ENCODE measurements at regions not wholly inside any gene's neighbourhood (a gene's known extent, or its start where the extent isn't known, plus 50 kb on each side); places are given as distances from the start of the nearest gene placed in this dataset.

DNA sequence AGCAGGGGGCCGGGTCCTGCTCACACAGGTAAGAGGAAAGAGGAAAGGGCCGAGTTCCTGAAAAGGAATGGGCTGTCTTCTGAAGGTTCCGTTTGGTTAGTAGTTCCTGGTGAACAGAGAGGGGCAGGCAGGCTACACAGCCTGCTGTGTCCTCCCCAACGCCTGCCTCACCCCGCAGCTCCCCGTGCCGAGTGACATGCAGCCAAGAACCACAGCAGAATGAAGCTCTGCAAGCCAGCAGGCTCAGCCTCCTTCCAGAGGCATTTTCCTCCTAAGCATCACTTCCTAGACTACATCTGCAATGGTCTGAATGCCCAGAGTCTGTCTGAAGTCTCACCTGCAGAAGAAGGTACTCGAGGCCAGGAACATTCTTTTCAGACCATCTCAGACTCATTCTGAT lies 202.4 kb upstream of the TCERG1L start:
- H3K4me3 Mint-ChIP-seq: no peak overlapping the region
- Histone ChIP-seq H3K9me3 (ENCODE audit: control insufficient read depth, low read depth, low read length) (peaks cover 21% of the 10 kb centered on the region), H3K4me2 (ENCODE audit: insufficient read depth, insufficient read length, low read length) (no peak overlapping the region), H2BK20ac (ENCODE audit: low read depth, low read length, poor library complexity, severe bottlenecking) (no peak overlapping the region), H3K9ac (ENCODE audit: extremely low read depth, insufficient read length, low read length) (no peak overlapping the region), H3K27ac (ENCODE audit: insufficient read length, low read depth, low read length) (no peak overlapping the region), H3T11ph (ENCODE audit: low read length) (no peak overlapping the region), H2AK5ac (ENCODE audit: insufficient read length, low read length) (no peak overlapping the region), H3K18ac (ENCODE audit: insufficient read length, low read depth, low read length) (peak overlapping the region; percentile 7), H4K20me1 (ENCODE audit: control insufficient read depth, insufficient read depth, insufficient read length) (no peaks in the 10 kb centered on the region), H3K4me1 (ENCODE audit: insufficient read depth, low read length) (no peaks in the 10 kb centered on the region; the same call in 1 of the 2 replicates), H2AFZ (ENCODE audit: low read length) (no peak overlapping the region), H3K4ac (ENCODE audit: low read depth, low read length) (no peak overlapping the region), H3K14ac (ENCODE audit: insufficient read depth, low read length) (no peak overlapping the region), H4K5ac (ENCODE audit: insufficient read length, low read depth, low read length) (no peak overlapping the region), H3K23ac (ENCODE audit: insufficient read length, low read depth, low read length) (no peak overlapping the region), H2BK12ac (ENCODE audit: insufficient read length, low read depth, low read length) (no peak overlapping the region), H4K8ac (replicated peaks; ENCODE audit: insufficient read length, low read depth, low read length) (no peak overlapping the region), H3K23me2 (ENCODE audit: insufficient read length, low read depth, low read length, poor library complexity, severe bottlenecking) (no peaks in the 10 kb centered on the region), H3K27me3 (ENCODE audit: insufficient read depth, low read length) (no peaks in the 10 kb centered on the region), H3K79me1 (ENCODE audit: insufficient read depth, low read depth, low read length, poor library complexity, severe bottlenecking) (no peaks in the 10 kb centered on the region), H2BK120ac (ENCODE audit: low read depth, low read length, poor library complexity, severe bottlenecking) (no peak overlapping the region), H4K91ac (ENCODE audit: insufficient read length, low read depth, low read length) (no peak overlapping the region), H3K79me2 (ENCODE audit: insufficient read depth, low read length) (no peaks in the 10 kb centered on the region), H3K56ac (ENCODE audit: insufficient read length, low read depth, low read length) (no peak overlapping the region), H2BK5ac (ENCODE audit: insufficient read length, low read length) (no peak overlapping the region), H2BK15ac (ENCODE audit: low read depth, low read length) (no peak overlapping the region)
- H3K27ac Mint-ChIP-seq: no peak overlapping the region; a peak in 1 of 7 replicates
- peaks cover 21 to 29% of the 10 kb centered on the region in 2 experiments for H3K4me1 Mint-ChIP-seq
- DNase-seq: no peak
- peaks cover 8 to 16% (median 9%) of the 10 kb centered on the region in 3 experiments; a peak in 6 of 7 replicates for H3K36me3 Mint-ChIP-seq (ENCODE audit: insufficient read depth in 1 of 3, low read depth in 3 of 3)
- TF ChIP-seq, protein P1, sequence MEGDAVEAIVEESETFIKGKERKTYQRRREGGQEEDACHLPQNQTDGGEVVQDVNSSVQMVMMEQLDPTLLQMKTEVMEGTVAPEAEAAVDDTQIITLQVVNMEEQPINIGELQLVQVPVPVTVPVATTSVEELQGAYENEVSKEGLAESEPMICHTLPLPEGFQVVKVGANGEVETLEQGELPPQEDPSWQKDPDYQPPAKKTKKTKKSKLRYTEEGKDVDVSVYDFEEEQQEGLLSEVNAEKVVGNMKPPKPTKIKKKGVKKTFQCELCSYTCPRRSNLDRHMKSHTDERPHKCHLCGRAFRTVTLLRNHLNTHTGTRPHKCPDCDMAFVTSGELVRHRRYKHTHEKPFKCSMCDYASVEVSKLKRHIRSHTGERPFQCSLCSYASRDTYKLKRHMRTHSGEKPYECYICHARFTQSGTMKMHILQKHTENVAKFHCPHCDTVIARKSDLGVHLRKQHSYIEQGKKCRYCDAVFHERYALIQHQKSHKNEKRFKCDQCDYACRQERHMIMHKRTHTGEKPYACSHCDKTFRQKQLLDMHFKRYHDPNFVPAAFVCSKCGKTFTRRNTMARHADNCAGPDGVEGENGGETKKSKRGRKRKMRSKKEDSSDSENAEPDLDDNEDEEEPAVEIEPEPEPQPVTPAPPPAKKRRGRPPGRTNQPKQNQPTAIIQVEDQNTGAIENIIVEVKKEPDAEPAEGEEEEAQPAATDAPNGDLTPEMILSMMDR (conservative IDR thresholded peaks at IDR 0.05): no peak
- peaks cover 40% of the 10 kb centered on the region for H3K27me3 Mint-ChIP-seq (ENCODE audit: low read depth)
- WGBS (ENCODE audit: extremely low coverage, insufficient read length, low lambda C conversion rate): no CpG with 5 or more reads among the region's 8 CpGs
- peaks cover 19 to 22% of the 10 kb centered on the region in 2 experiments for H3K9me3 Mint-ChIP-seq
